HL-60 (cell line): ENCODE measurements at regions not wholly inside any gene's neighbourhood (a gene's known extent, or its start where the extent isn't known, plus 50 kb on each side); places are given as distances from the start of the nearest gene placed in this dataset.

Experiments
- CTCF ChIP-seq: IDR thresholded peaks from one replicate; pipeline ENCODE4 v1.5.1; 2011; ENCODE audit warnings: low read length, control low read depth, inconsistent platforms; ENCODE audit not compliant: insufficient read depth
- GABPA ChIP-seq: IDR thresholded peaks from 2 replicates; pipeline ENCODE4 v1.6.1; 2012; ENCODE audit warnings: low read depth
- POLR2AphosphoS5 ChIP-seq: IDR thresholded peaks from 2 replicates; pipeline ENCODE4 v1.6.1; 2012; ENCODE audit warnings: low read depth
- SPI1 ChIP-seq: IDR thresholded peaks from 2 replicates; pipeline ENCODE4 v1.6.1; 2012; ENCODE audit warnings: low read depth, mild to moderate bottlenecking, borderline replicate concordance
- TF ChIP-seq, protein P1 (sequence below): IDR thresholded peaks from 2 replicates; pipeline ENCODE4 v1.6.1; 2012; ENCODE audit warnings: low read depth; ENCODE audit not compliant: insufficient replicate concordance

GRCh38 chr13:22964245-22964966 lies 216.4 kb upstream of the SGCG start:
- TF ChIP-seq CTCF (no peak), GABPA (no peak), POLR2AphosphoS5 (no peak), SPI1 (no peak)
- TF ChIP-seq, protein P1, sequence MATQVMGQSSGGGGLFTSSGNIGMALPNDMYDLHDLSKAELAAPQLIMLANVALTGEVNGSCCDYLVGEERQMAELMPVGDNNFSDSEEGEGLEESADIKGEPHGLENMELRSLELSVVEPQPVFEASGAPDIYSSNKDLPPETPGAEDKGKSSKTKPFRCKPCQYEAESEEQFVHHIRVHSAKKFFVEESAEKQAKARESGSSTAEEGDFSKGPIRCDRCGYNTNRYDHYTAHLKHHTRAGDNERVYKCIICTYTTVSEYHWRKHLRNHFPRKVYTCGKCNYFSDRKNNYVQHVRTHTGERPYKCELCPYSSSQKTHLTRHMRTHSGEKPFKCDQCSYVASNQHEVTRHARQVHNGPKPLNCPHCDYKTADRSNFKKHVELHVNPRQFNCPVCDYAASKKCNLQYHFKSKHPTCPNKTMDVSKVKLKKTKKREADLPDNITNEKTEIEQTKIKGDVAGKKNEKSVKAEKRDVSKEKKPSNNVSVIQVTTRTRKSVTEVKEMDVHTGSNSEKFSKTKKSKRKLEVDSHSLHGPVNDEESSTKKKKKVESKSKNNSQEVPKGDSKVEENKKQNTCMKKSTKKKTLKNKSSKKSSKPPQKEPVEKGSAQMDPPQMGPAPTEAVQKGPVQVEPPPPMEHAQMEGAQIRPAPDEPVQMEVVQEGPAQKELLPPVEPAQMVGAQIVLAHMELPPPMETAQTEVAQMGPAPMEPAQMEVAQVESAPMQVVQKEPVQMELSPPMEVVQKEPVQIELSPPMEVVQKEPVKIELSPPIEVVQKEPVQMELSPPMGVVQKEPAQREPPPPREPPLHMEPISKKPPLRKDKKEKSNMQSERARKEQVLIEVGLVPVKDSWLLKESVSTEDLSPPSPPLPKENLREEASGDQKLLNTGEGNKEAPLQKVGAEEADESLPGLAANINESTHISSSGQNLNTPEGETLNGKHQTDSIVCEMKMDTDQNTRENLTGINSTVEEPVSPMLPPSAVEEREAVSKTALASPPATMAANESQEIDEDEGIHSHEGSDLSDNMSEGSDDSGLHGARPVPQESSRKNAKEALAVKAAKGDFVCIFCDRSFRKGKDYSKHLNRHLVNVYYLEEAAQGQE: no peak
